IMR-90 (cell line): ENCODE measurements at regions not wholly inside any gene's neighbourhood (a gene's known extent, or its start where the extent isn't known, plus 50 kb on each side); places are given as distances from the start of the nearest gene placed in this dataset.

Experiments used
- ATAC-seq: fragments of 200-7000 bp; cut with Tn5 transposase; 2 replicates; pipeline ENCODE4 v1.9.1; 2020; ENCODE audit warnings: low read depth, mild to moderate bottlenecking, moderate library complexity
- BruUV-seq: library from RNA; stranded (reverse); fragments of 400-500 nt; replicated peaks from 2 replicates; lab custom pipeline; 2021; lab: Mats Ljungman, UMichigan
- CTCF ChIA-PET: fragments of 300-600 bp; formaldehyde crosslinking; extraction: SDS; loops from one replicate; lab custom pipeline; 2021; ENCODE audit warnings: antibody characterized with exemption; lab: Yijun Ruan, JAX
- POLR2A ChIA-PET: fragments of 300-600 bp; sonication (Branson Sonifier 250); formaldehyde crosslinking; loops from one replicate; lab custom pipeline; 2022; ENCODE audit warnings: antibody characterized with exemption; ENCODE audit not compliant: unreplicated experiment; lab: Charles Lee
- DNase-seq: peaks from one replicate; pipeline ENCODE4 v3.0.0; 2013
- H2AFZ ChIP-seq: replicated peaks from 2 replicates; pipeline ENCODE3; 2013; ENCODE audit warnings: low read length, mild to moderate bottlenecking; ENCODE audit not compliant: poor library complexity
- H2AK5ac ChIP-seq: 2 replicates; pipeline ENCODE4 v1.6.1; 2013; ENCODE audit warnings: low read depth, low read length, inconsistent platforms
- H2AK9ac ChIP-seq: replicated peaks from 2 replicates; pipeline ENCODE3; 2013; ENCODE audit warnings: mild to moderate bottlenecking, low read depth, low read length, moderate library complexity; ENCODE audit not compliant: poor library complexity
- H2BK120ac ChIP-seq: 2 replicates; pipeline ENCODE4 v1.6.1; 2013; ENCODE audit warnings: low read depth, low read length, inconsistent platforms
- H2BK15ac ChIP-seq: 3 replicates; pipeline ENCODE4 v1.6.1; 2013; ENCODE audit warnings: low read depth, low read length, inconsistent platforms
- H2BK20ac ChIP-seq: 2 replicates; pipeline ENCODE4 v1.6.1; 2013; ENCODE audit warnings: low read depth, mild to moderate bottlenecking, inconsistent platforms, low read length, moderate library complexity
- H2BK5ac ChIP-seq: 2 replicates; pipeline ENCODE4 v1.6.1; 2013; ENCODE audit warnings: mild to moderate bottlenecking, low read depth, low read length, inconsistent platforms; ENCODE audit not compliant: poor library complexity, severe bottlenecking
- H3K14ac ChIP-seq: replicated peaks from 2 replicates; pipeline ENCODE4 v1.6.1; 2013; ENCODE audit warnings: low read depth, low read length, inconsistent platforms
- H3K18ac ChIP-seq: 2 replicates; pipeline ENCODE4 v1.6.1; 2013; ENCODE audit warnings: low read depth, low read length, control low read depth
- H3K23ac ChIP-seq: 2 replicates; pipeline ENCODE4 v1.6.1; 2013; ENCODE audit warnings: low read depth, low read length, inconsistent platforms
- H3K27ac ChIP-seq: 2 replicates; pipeline ENCODE4 v1.5.1; 2013; ENCODE audit warnings: mild to moderate bottlenecking, control low read depth, low read length; ENCODE audit not compliant: insufficient read depth
- H3K27me3 ChIP-seq: 2 replicates; pipeline ENCODE4 v1.6.1; 2013; ENCODE audit warnings: low read length; ENCODE audit not compliant: control insufficient read depth, insufficient read depth
- H3K36me3 ChIP-seq: 2 replicates; pipeline ENCODE4 v1.6.1; 2013; ENCODE audit warnings: low read length, mixed read lengths; ENCODE audit not compliant: control insufficient read depth, insufficient read depth
- H3K4ac ChIP-seq: 2 replicates; pipeline ENCODE4 v1.6.1; 2013; ENCODE audit warnings: low read depth, low read length, inconsistent platforms
- H3K4me1 ChIP-seq: 2 replicates; pipeline ENCODE4 v1.6.1; 2013; ENCODE audit warnings: low read length, mixed read lengths; ENCODE audit not compliant: control insufficient read depth, insufficient read depth
- H3K4me2 ChIP-seq: 2 replicates; pipeline ENCODE4 v1.6.1; 2013; ENCODE audit warnings: low read depth, mild to moderate bottlenecking, control low read depth, low read length, moderate library complexity
- H3K4me3 ChIP-seq: 2 replicates; pipeline ENCODE4 v1.5.1; 2013; ENCODE audit warnings: low read depth, mild to moderate bottlenecking, control low read depth, low read length, moderate library complexity; ENCODE audit not compliant: insufficient read depth
- H3K56ac ChIP-seq: 2 replicates; pipeline ENCODE4 v1.6.1; 2013; ENCODE audit warnings: low read length, inconsistent platforms; ENCODE audit not compliant: insufficient read depth; ENCODE audit errors: extremely low read depth
- H3K79me1 ChIP-seq, 2 experiments: 2 replicates each; pipeline ENCODE4 v1.6.1; 2013; ENCODE audit warnings: low read length in 2 of 2, inconsistent platforms in 1 of 2, low read depth in 1 of 2
- H3K9ac ChIP-seq: 2 replicates; pipeline ENCODE4 v1.6.1; 2013; ENCODE audit warnings: low read depth, low read length, control low read depth
- H3K9me1 ChIP-seq: 2 replicates; pipeline ENCODE4 v1.6.1; 2013; ENCODE audit warnings: low read length, inconsistent platforms; ENCODE audit not compliant: insufficient read depth
- H3K9me3 ChIP-seq: 2 replicates; pipeline ENCODE4 v1.6.1; 2013; ENCODE audit warnings: low read length; ENCODE audit not compliant: control insufficient read depth, insufficient read depth
- H4K20me1 ChIP-seq: 2 replicates; pipeline ENCODE4 v1.6.1; 2013; ENCODE audit warnings: low read length, inconsistent platforms; ENCODE audit not compliant: insufficient read depth
- H4K5ac ChIP-seq: 2 replicates; pipeline ENCODE4 v1.6.1; 2013; ENCODE audit warnings: mild to moderate bottlenecking, low read depth, low read length, control low read depth
- H4K8ac ChIP-seq, 2 experiments: 2 replicates each; pipeline ENCODE4 v1.6.1; 2013; ENCODE audit warnings: low read depth in 2 of 2, low read length in 2 of 2, control low read depth in 1 of 2, inconsistent platforms in 1 of 2
- H4K91ac ChIP-seq: 2 replicates; pipeline ENCODE4 v1.6.1; 2013; ENCODE audit warnings: low read depth, low read length, inconsistent platforms; ENCODE audit not compliant: insufficient read depth
- BHLHE40 ChIP-seq: fragments of 150-350 bp; IDR thresholded peaks from 2 replicates; pipeline ENCODE4 v1.6.1; 2016; ENCODE audit warnings: mild to moderate bottlenecking, low read depth, low read length
- CEBPB ChIP-seq: IDR thresholded peaks from 2 replicates; pipeline ENCODE4 v1.6.1; 2012; ENCODE audit warnings: low read depth, low read length, improper control_type of control experiment
- CHD1 ChIP-seq: IDR thresholded peaks from 2 replicates; pipeline ENCODE4 v1.6.1; 2012; ENCODE audit warnings: low read depth, low read length, improper control_type of control experiment
- ELK1 ChIP-seq: fragments of 150-350 bp; IDR thresholded peaks from 2 replicates; pipeline ENCODE4 v1.6.1; 2016; ENCODE audit warnings: low read depth, mild to moderate bottlenecking, low read length, moderate library complexity, borderline replicate concordance
- FOS ChIP-seq: fragments of 150-350 bp; IDR thresholded peaks from 2 replicates; pipeline ENCODE4 v1.6.1; 2016; ENCODE audit warnings: low read depth, low read length
- MAZ ChIP-seq: IDR thresholded peaks from 2 replicates; pipeline ENCODE4 v1.6.1; 2012; ENCODE audit warnings: low read depth, mild to moderate bottlenecking, low read length, improper control_type of control experiment, moderate library complexity, borderline replicate concordance
- NFE2L2 ChIP-seq: fragments of 150-350 bp; IDR thresholded peaks from 2 replicates; pipeline ENCODE4 v1.6.1; 2016; ENCODE audit warnings: low read depth, mild to moderate bottlenecking, low read length
- RAD21 ChIP-seq: IDR thresholded peaks from 2 replicates; pipeline ENCODE4 v1.6.1; 2012; ENCODE audit warnings: low read length, improper control_type of control experiment
- RCOR1 ChIP-seq: IDR thresholded peaks from 2 replicates; pipeline ENCODE4 v1.6.1; 2012; ENCODE audit warnings: mild to moderate bottlenecking, low read length, improper control_type of control experiment; ENCODE audit not compliant: insufficient replicate concordance
- SMC3 ChIP-seq: fragments of 150-350 bp; IDR thresholded peaks from 2 replicates; pipeline ENCODE4 v1.6.1; 2016; ENCODE audit warnings: low read depth, mild to moderate bottlenecking, antibody characterized with exemption, low read length, moderate library complexity
- WGBS, 2 experiments: methylation state at CpG; one replicate each; pipeline versions ENCODE4 v1.1.5 to v1.1.7; 2013; ENCODE audit warnings: missing lambda C conversion rate in 2 of 2; ENCODE audit not compliant: insufficient read length in 1 of 2; ENCODE audit errors: extremely low coverage in 2 of 2; 5-methylcytosine and 5-hydroxymethylcytosine counted together
- dilution Hi-C: fragments of 300-500 bp; cut with HindIII; formaldehyde crosslinking; loops from one replicate; pipeline ENCODE4 v1.14.3; 2018; ENCODE audit warnings: low sequenced_read_pairs; ENCODE audit not compliant: unreplicated experiment
- in situ Hi-C: fragments of 300-500 bp; cut with MboI; formaldehyde crosslinking; loops from 3 replicates; pipeline ENCODE4 v1.14.3; 2019; ENCODE audit warnings: low sequenced_read_pairs, inconsistent platforms, mixed read lengths
- intact Hi-C: fragments of 100-400 bp; cut with micrococcal nuclease; formaldehyde crosslinking; loops from 2 replicates; pipeline ENCODE4 v1.10.0; 2022

DNA sequence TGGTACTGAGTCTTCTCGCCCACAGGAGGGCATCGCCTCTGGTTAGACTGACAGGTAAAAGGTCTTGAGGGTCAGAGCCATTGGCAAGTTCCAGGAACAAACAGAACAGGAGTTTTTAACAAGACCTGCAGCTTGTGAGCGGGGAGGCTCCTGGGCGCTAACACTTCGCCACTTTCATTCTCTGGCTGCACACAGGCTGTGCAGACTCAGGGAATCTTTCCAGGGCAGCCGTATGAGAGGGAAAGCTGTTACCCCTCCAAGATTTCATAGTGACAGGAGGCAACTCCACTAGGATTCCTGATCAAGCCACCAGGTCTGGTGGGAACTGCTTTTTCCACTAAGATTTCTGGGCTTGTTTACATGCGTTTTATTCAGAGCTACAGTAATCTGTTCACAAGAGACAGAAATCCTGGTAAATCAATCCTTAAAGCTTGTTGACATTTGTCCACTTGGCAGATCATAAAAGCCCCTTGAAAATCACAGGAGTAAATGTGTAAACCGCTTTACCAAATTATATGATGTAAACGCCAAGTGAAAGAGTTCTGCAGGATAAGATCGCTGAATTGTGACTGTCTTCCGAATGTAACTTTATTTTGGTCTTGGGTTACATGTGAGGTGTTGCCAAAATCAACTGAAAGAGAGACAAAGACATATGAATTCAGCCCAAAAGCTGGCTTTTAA is 190.6 kb downstream of the MZT1 start:
- H3K4me2 ChIP-seq, result no peak overlapping the region
- no peak overlapping the region for H2BK20ac ChIP-seq
- H3K4me1 ChIP-seq, result no peaks in the 10 kb centered on the region

More for the DNA sequence above, 190.6 kb downstream of the MZT1 start:
- Histone ChIP-seq H2BK5ac (no peak overlapping the region), H3K4me3 (no peak overlapping the region), H3K27me3 (no peaks in the 10 kb centered on the region), H4K91ac (no peak overlapping the region), H3K56ac (no peak overlapping the region), H4K20me1 (no peaks in the 10 kb centered on the region), H3K9me3 (0 out of 2 replicates have a peak, but pooled peaks cover 4% of the 10 kb centered on the region), H3K9me1 (no peaks in the 10 kb centered on the region), H4K5ac (no peak overlapping the region), H2BK120ac (no peak overlapping the region), H3K18ac (no peak overlapping the region), H2BK15ac (no peak overlapping the region), H3K36me3 (no peaks in the 10 kb centered on the region), H2AK9ac (no peak overlapping the region), H3K79me1 (no peaks in the 10 kb centered on the region), H3K23ac (no peak overlapping the region), H4K8ac (no peak overlapping the region), H3K27ac (no peak overlapping the region), H2AFZ (no peak overlapping the region), H2AK5ac (no peak overlapping the region), H3K14ac (no peak overlapping the region), H3K9ac (no peak overlapping the region), H3K4ac (no peak overlapping the region)
- BruUV-seq, result no TSS peak
- TF ChIP-seq CEBPB (no peak), CHD1 (no peak), RAD21 (no peak), NFE2L2 (no peak), RCOR1 (no peak), BHLHE40 (no peak), FOS (no peak), ELK1 (no peak), SMC3 (no peak), MAZ (no peak)
- no peak for ATAC-seq
- dilution Hi-C loops (no loop called here), intact Hi-C loops (no loop called here), in situ Hi-C loops (no loop called here)
- ChIA-PET CTCF (no interaction called here), POLR2A (no interaction called here)
- no peak for DNase-seq
- no CpG with 5 or more reads among the region's 11 CpGs for WGBS, 2 experiments
